ENCODE measurements at regions not wholly inside any gene's neighbourhood (a gene's known extent, or its start where the extent isn't known, plus 50 kb on each side); places are given as distances from the start of the nearest gene placed in this dataset.

- in situ Hi-C loops (cut with HindIII; ENCODE audit: low pct_unique_long_range_greater_than_20kb, low sequenced_read_pairs), result no loop called here
- no peak for TF ChIP-seq JUND (IDR thresholded peaks at IDR 0.05; ENCODE audit: low read depth)
These were observed 110.7 kb upstream of the CTSC start for GRCh38 chr11:88448131-88448670.

GRCh38 chr11:88447281-88447680, 109.7 kb upstream of the CTSC start:
- no peak for TF ChIP-seq JUND (IDR thresholded peaks at IDR 0.05; ENCODE audit: low read depth)
- DNase-seq (ENCODE audit: low read depth in 1 of 2, low spot score in 1 of 2), result no peak
- in situ Hi-C loops (cut with HindIII; ENCODE audit: low pct_unique_long_range_greater_than_20kb, low sequenced_read_pairs), result no loop called here

More at GRCh38 chr11:88448131-88448670, 110.7 kb upstream of the CTSC start:
- no peak for DNase-seq (ENCODE audit: low read depth in 1 of 2, low spot score in 1 of 2)

GRCh38 chr11:88439356-88439755, 101.8 kb upstream of the CTSC start:
- TF ChIP-seq JUND (IDR thresholded peaks at IDR 0.05; ENCODE audit: low read depth), result no peak
- DNase-seq (ENCODE audit: low read depth in 1 of 2, low spot score in 1 of 2), result no peak
- in situ Hi-C loops (cut with HindIII; ENCODE audit: low pct_unique_long_range_greater_than_20kb, low sequenced_read_pairs), result no loop called here

- TF ChIP-seq JUND (IDR thresholded peaks at IDR 0.05; ENCODE audit: low read depth), result no peak
- in situ Hi-C loops (cut with HindIII; ENCODE audit: low pct_unique_long_range_greater_than_20kb, low sequenced_read_pairs), result no loop called here
These were observed 101.2 kb upstream of the CTSC start for GRCh38 chr11:88438721-88439120.

GRCh38 chr11:88435415-88435814, 97.9 kb upstream of the CTSC start:
- TF ChIP-seq JUND (IDR thresholded peaks at IDR 0.05; ENCODE audit: low read depth), result no peak
- in situ Hi-C loops (cut with HindIII; ENCODE audit: low pct_unique_long_range_greater_than_20kb, low sequenced_read_pairs), result no loop called here
- DNase-seq (ENCODE audit: low read depth in 1 of 2, low spot score in 1 of 2), result no peak

More at GRCh38 chr11:88438721-88439120, 101.2 kb upstream of the CTSC start:
- DNase-seq (ENCODE audit: low read depth in 1 of 2, low spot score in 1 of 2), result no peak

- no peak for TF ChIP-seq JUND (IDR thresholded peaks at IDR 0.05; ENCODE audit: low read depth)
- DNase-seq (ENCODE audit: low read depth in 1 of 2, low spot score in 1 of 2), result peak in 1 of 2 experiments; percentile 43
- in situ Hi-C loops (cut with HindIII; ENCODE audit: low pct_unique_long_range_greater_than_20kb, low sequenced_read_pairs), result no loop called here
These were observed 96.9 kb upstream of the CTSC start for GRCh38 chr11:88434333-88434976.

GRCh38 chr11:88433536-88434230, 96.1 kb upstream of the CTSC start:
- no peak for DNase-seq (ENCODE audit: low read depth in 1 of 2, low spot score in 1 of 2)
- no peak for TF ChIP-seq JUND (IDR thresholded peaks at IDR 0.05; ENCODE audit: low read depth)
- in situ Hi-C loops (cut with HindIII; ENCODE audit: low pct_unique_long_range_greater_than_20kb, low sequenced_read_pairs), result no loop called here

GRCh38 chr11:88431675-88432341, 94.3 kb upstream of the CTSC start:
- TF ChIP-seq JUND (IDR thresholded peaks at IDR 0.05; ENCODE audit: low read depth), result no peak
- in situ Hi-C loops (cut with HindIII; ENCODE audit: low pct_unique_long_range_greater_than_20kb, low sequenced_read_pairs), result no loop called here
- DNase-seq (ENCODE audit: low read depth in 1 of 2, low spot score in 1 of 2), result peak in 1 of 2 experiments; percentile 72

- TF ChIP-seq JUND (IDR thresholded peaks at IDR 0.05; ENCODE audit: low read depth), result no peak
- DNase-seq (ENCODE audit: low read depth in 1 of 2, low spot score in 1 of 2), result peak in 1 of 2 experiments; percentile 40
- in situ Hi-C loops (cut with HindIII; ENCODE audit: low pct_unique_long_range_greater_than_20kb, low sequenced_read_pairs), result no loop called here
These were observed 91.4 kb upstream of the CTSC start for GRCh38 chr11:88428959-88429358.

GRCh38 chr11:88427719-88428118, 90.2 kb upstream of the CTSC start:
- in situ Hi-C loops (cut with HindIII; ENCODE audit: low pct_unique_long_range_greater_than_20kb, low sequenced_read_pairs), result no loop called here
- TF ChIP-seq JUND (IDR thresholded peaks at IDR 0.05; ENCODE audit: low read depth), result no peak
- DNase-seq (ENCODE audit: low read depth in 1 of 2, low spot score in 1 of 2), result no peak

- TF ChIP-seq JUND (IDR thresholded peaks at IDR 0.05; ENCODE audit: low read depth), result no peak
- no peak for DNase-seq (ENCODE audit: low read depth in 1 of 2, low spot score in 1 of 2)
- in situ Hi-C loops (cut with HindIII; ENCODE audit: low pct_unique_long_range_greater_than_20kb, low sequenced_read_pairs), result no loop called here
These were observed 87.3 kb upstream of the CTSC start for GRCh38 chr11:88424881-88425280.

- TF ChIP-seq JUND (IDR thresholded peaks at IDR 0.05; ENCODE audit: low read depth), result no peak
- peak in 1 of 2 experiments; percentile 36 for DNase-seq (ENCODE audit: low read depth in 1 of 2, low spot score in 1 of 2)
- in situ Hi-C loops (cut with HindIII; ENCODE audit: low pct_unique_long_range_greater_than_20kb, low sequenced_read_pairs), result no loop called here
These were observed 84.0 kb upstream of the CTSC start for GRCh38 chr11:88421530-88421929.
